ENCODE measurements at regions not wholly inside any gene's neighbourhood (a gene's known extent, or its start where the extent isn't known, plus 50 kb on each side); places are given as distances from the start of the nearest gene placed in this dataset.
"Not testable (repeated sequence)": the region's sequence is repeated elsewhere in the genome, so short reads cannot be mapped to it uniquely, and the experiment has no call there.

DNA sequence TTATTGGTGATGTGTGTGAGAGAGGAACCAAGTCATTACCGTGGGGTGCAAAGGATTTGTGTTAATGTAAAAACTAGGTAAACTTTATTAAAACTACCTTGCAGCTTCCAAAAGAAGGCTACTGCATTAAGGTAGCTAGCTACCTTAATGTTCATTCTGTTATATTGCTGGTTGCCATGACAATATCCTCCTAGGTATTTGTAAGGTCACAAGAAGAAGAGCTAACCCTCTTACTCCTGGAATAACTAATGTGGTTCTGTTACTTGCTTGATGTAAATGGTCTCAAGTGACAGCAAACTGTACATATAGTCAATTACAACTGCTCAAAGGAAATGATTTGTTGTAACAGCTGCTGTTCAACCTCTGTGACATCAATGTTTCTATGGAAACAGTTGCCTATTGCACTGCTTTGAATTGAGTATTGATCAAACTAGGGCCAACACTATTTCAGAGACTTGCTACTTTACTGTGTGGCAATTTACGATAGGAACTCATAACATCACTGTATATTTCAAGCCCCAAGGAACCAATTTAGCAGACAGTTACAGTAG is 319.8 kb upstream of the HNRNPA3 start:
- Mint-ChIP-seq H3K27me3 (peaks cover 5% of the 10 kb centered on the region), H3K9me3 (ENCODE audit: low read depth) (no peaks in the 10 kb centered on the region), H3K4me3 (no peak overlapping the region), H3K27ac (no peak overlapping the region), H3K36me3 (ENCODE audit: low read depth) (no peaks in the 10 kb centered on the region), H3K4me1 (no peaks in the 10 kb centered on the region)
- CTCF ChIA-PET: interaction anchor here (0.6 to 1.1 kb wide), 3 partner anchors 16 to 255 kb away, joined by 3 to 5 read pairs (median 3); no protein-coding TSS in a partner anchor
- intact Hi-C loops (cut with DNase I, micrococcal nuclease): no loop called here
- DNase-seq: no peak
- POLR2A ChIA-PET: no interaction called here
- ATAC-seq: no peak

DNA sequence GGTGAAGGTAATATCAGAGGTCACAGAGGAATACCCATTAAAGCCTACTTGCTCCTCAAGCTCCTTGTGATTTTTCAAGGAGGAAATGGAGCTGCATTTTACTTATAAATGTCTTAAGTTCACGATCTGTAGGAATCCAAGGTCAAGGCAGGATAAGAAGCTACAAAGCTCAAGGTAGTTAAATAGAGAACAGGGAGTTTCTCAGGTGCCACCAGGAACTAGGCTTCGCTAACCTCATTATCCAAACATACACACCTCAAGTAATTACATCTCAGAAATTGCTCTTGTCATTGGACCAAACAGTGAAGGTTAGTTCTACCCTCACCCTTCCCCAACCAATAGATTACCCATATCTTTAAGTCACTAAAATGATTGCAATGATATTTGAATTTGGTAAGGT is 317.4 kb upstream of the HNRNPA3 start:
- ATAC-seq: no peak
- H3K9me3 Mint-ChIP-seq (ENCODE audit: low read depth): no peaks in the 10 kb centered on the region
- no peak for DNase-seq
- no peak overlapping the region for H3K4me3 Mint-ChIP-seq
- no peaks in the 10 kb centered on the region for H3K4me1 Mint-ChIP-seq
- intact Hi-C loops (cut with DNase I, micrococcal nuclease): no loop called here
- peaks cover 3% of the 10 kb centered on the region for H3K27me3 Mint-ChIP-seq
- POLR2A ChIA-PET: no interaction called here
- no peak overlapping the region for H3K27ac Mint-ChIP-seq
- CTCF ChIA-PET: interaction anchor here (0.5 to 1.0 kb wide), 2 partner anchors 65 to 147 kb away, joined by 3 read pairs; no protein-coding TSS in a partner anchor
- H3K36me3 Mint-ChIP-seq (ENCODE audit: low read depth): no peaks in the 10 kb centered on the region

GRCh38 chr2:176902454-176902853 is 310.1 kb upstream of the HNRNPA3 start:
- ATAC-seq (no peak), DNase-seq (no peak)
- CTCF ChIA-PET: no interaction called here
- intact Hi-C loops (cut with DNase I, micrococcal nuclease): no loop called here
- H3K27ac Mint-ChIP-seq: no peak overlapping the region
- H3K4me1 Mint-ChIP-seq: no peaks in the 10 kb centered on the region
- peaks cover 3% of the 10 kb centered on the region for H3K27me3 Mint-ChIP-seq
- peaks cover 3% of the 10 kb centered on the region for H3K9me3 Mint-ChIP-seq (ENCODE audit: low read depth)
- POLR2A ChIA-PET: no interaction called here
- no peaks in the 10 kb centered on the region for H3K36me3 Mint-ChIP-seq (ENCODE audit: low read depth)
- no peak overlapping the region for H3K4me3 Mint-ChIP-seq

DNA sequence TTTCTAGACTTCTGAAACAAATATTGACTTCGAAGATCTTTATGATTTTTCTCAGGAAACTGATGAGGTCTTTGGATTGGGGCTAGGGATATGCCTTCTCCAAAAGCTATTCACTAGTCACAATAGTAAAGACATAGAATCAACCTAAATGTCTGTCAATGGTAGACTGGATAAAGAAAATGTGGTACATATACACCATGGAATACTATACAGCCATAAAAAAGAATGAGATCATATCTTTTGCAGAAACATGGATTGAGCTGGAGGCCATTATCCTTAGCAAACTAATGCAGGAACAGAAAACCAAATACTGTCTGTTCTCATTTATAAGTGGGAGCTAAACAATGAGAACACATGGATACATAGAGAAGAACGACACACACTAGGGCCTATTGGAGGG is 308.5 kb upstream of the HNRNPA3 start:
- intact Hi-C loops (cut with DNase I, micrococcal nuclease); H3K27me3 Mint-ChIP-seq; H3K36me3 Mint-ChIP-seq (ENCODE audit: low read depth); ATAC-seq; CTCF ChIA-PET; H3K4me1 Mint-ChIP-seq; H3K9me3 Mint-ChIP-seq (ENCODE audit: low read depth); H3K4me3 Mint-ChIP-seq; DNase-seq; POLR2A ChIA-PET; H3K27ac Mint-ChIP-seq: not testable (repeated sequence)

GRCh38 chr2:176907341-176907740 is 305.3 kb upstream of the HNRNPA3 start:
- ChIA-PET CTCF (interaction anchor here (1.3 kb wide), 2 partner anchors 10 to 241 kb away, joined by 3 to 5 read pairs; no protein-coding TSS in a partner anchor), POLR2A (no interaction called here)
- Mint-ChIP-seq H3K36me3 (ENCODE audit: low read depth) (no peaks in the 10 kb centered on the region), H3K4me1 (no peaks in the 10 kb centered on the region), H3K4me3 (no peak overlapping the region), H3K9me3 (ENCODE audit: low read depth) (peaks cover 3% of the 10 kb centered on the region), H3K27me3 (peaks cover 6% of the 10 kb centered on the region), H3K27ac (no peak overlapping the region)
- ATAC-seq: no peak
- intact Hi-C loops (cut with DNase I, micrococcal nuclease): no loop called here
- no peak for DNase-seq

- no peaks in the 10 kb centered on the region for H3K36me3 Mint-ChIP-seq (ENCODE audit: low read depth)
- H3K9me3 Mint-ChIP-seq (ENCODE audit: low read depth): no peaks in the 10 kb centered on the region
- no peaks in the 10 kb centered on the region for H3K4me1 Mint-ChIP-seq
- intact Hi-C loops (cut with DNase I, micrococcal nuclease): no loop called here
- POLR2A ChIA-PET: no interaction called here
- H3K27ac Mint-ChIP-seq: no peak overlapping the region
- ATAC-seq (no peak), DNase-seq (no peak)
- H3K27me3 Mint-ChIP-seq: peaks cover 4% of the 10 kb centered on the region
- CTCF ChIA-PET: interaction anchor here (1.1 to 1.4 kb wide), 2 partner anchors 9 to 106 kb away, joined by 4 to 6 read pairs; no protein-coding TSS in a partner anchor
- no peak overlapping the region for H3K4me3 Mint-ChIP-seq
These were observed 301.8 kb upstream of the HNRNPA3 start for GRCh38 chr2:176910828-176911227.

DNA sequence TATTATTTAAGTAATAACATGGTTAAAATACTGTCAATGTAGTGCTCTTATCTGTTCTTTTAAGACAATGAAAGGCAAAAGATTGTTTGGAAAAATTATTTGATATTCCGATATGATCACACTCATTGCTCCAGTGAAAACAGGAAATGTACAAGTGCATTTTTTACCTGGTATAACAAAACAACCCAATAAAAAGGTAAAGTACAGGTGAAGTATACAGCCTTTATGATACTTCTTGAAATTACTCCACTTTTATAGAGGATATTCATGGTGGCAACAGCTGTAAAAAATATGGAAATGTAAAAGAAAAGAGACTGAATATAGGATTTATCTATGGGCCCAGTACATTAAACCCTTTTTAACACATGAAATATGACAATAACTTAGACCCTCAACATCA is 298.6 kb upstream of the HNRNPA3 start:
- Mint-ChIP-seq H3K9me3 (ENCODE audit: low read depth) (no peaks in the 10 kb centered on the region), H3K4me3 (no peak overlapping the region), H3K27ac (no peak overlapping the region), H3K27me3 (peaks cover 2% of the 10 kb centered on the region), H3K4me1 (no peaks in the 10 kb centered on the region), H3K36me3 (ENCODE audit: low read depth) (no peaks in the 10 kb centered on the region)
- no peak for ATAC-seq
- ChIA-PET POLR2A (no interaction called here), CTCF (no interaction called here)
- intact Hi-C loops (cut with DNase I, micrococcal nuclease): no loop called here
- no peak for DNase-seq

- no peak for ATAC-seq
- Mint-ChIP-seq H3K4me3 (no peak overlapping the region), H3K36me3 (ENCODE audit: low read depth) (no peaks in the 10 kb centered on the region), H3K4me1 (no peaks in the 10 kb centered on the region), H3K9me3 (ENCODE audit: low read depth) (no peaks in the 10 kb centered on the region), H3K27me3 (peaks cover 2% of the 10 kb centered on the region), H3K27ac (no peak overlapping the region)
- intact Hi-C loops (cut with DNase I, micrococcal nuclease): no loop called here
- POLR2A ChIA-PET: no interaction called here
- DNase-seq: no peak
- CTCF ChIA-PET: interaction anchor here (1.0 kb wide), 1 partner anchor 48 kb away, joined by 3 read pairs; no protein-coding TSS in a partner anchor
These were observed 298.2 kb upstream of the HNRNPA3 start for GRCh38 chr2:176914371-176914770.

- H3K27me3 Mint-ChIP-seq; CTCF ChIA-PET; POLR2A ChIA-PET; ATAC-seq; H3K36me3 Mint-ChIP-seq (ENCODE audit: low read depth); H3K4me1 Mint-ChIP-seq; H3K9me3 Mint-ChIP-seq (ENCODE audit: low read depth); H3K27ac Mint-ChIP-seq; DNase-seq; intact Hi-C loops (cut with DNase I, micrococcal nuclease); H3K4me3 Mint-ChIP-seq: not testable (repeated sequence)
These were observed 290.0 kb upstream of the HNRNPA3 start for GRCh38 chr2:176922545-176922944.

DNA sequence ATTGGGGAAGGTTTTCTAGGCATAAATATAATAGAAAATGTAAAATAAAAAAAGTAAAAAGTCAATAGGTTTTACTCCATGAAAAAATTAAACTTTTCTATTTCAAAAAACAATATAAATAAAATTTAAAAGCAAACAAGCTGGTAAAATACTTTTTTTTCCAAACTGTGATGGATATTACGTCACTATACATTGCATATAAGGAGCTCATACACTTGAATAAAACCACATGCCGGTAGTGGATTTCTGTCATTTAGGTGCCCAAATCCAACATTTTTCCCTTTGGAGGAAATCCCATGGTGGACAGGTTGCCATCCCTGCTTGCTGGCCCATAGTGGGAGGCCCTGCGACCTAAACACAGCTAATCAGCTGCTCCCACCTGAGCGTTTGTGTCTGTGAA is 289.4 kb upstream of the HNRNPA3 start:
- H3K4me3 Mint-ChIP-seq: no peak overlapping the region
- no peak for ATAC-seq
- intact Hi-C loops (cut with DNase I, micrococcal nuclease): no loop called here
- DNase-seq: no peak
- no peak overlapping the region for H3K27ac Mint-ChIP-seq
- H3K9me3 Mint-ChIP-seq (ENCODE audit: low read depth): no peaks in the 10 kb centered on the region
- ChIA-PET POLR2A (no interaction called here), CTCF (no interaction called here)
- no peaks in the 10 kb centered on the region for H3K36me3 Mint-ChIP-seq (ENCODE audit: low read depth)
- no peaks in the 10 kb centered on the region for H3K4me1 Mint-ChIP-seq
- no peaks in the 10 kb centered on the region for H3K27me3 Mint-ChIP-seq

- no peak for ATAC-seq
- intact Hi-C loops (cut with DNase I, micrococcal nuclease): no loop called here
- no peaks in the 10 kb centered on the region for H3K9me3 Mint-ChIP-seq (ENCODE audit: low read depth)
- DNase-seq: no peak
- H3K4me3 Mint-ChIP-seq: no peak overlapping the region
- POLR2A ChIA-PET: no interaction called here
- CTCF ChIA-PET: no interaction called here
- no peaks in the 10 kb centered on the region for H3K4me1 Mint-ChIP-seq
- no peaks in the 10 kb centered on the region for H3K27me3 Mint-ChIP-seq
- no peaks in the 10 kb centered on the region for H3K36me3 Mint-ChIP-seq (ENCODE audit: low read depth)
- no peak overlapping the region for H3K27ac Mint-ChIP-seq
These were observed 287.6 kb upstream of the HNRNPA3 start for GRCh38 chr2:176924909-176925534.

- Mint-ChIP-seq H3K36me3 (ENCODE audit: low read depth) (no peaks in the 10 kb centered on the region), H3K4me1 (peaks cover 4% of the 10 kb centered on the region)
- CTCF ChIA-PET: interaction anchor here (0.7 kb wide), 1 partner anchor 206 kb away, joined by 3 read pairs; no protein-coding TSS in a partner anchor
These were observed 286.1 kb upstream of the HNRNPA3 start for GRCh38 chr2:176926453-176926852.

More at GRCh38 chr2:176926453-176926852, 286.1 kb upstream of the HNRNPA3 start:
- no peaks in the 10 kb centered on the region for H3K27me3 Mint-ChIP-seq
- no peak for ATAC-seq
- DNase-seq: no peak
- H3K27ac Mint-ChIP-seq: no peak overlapping the region
- intact Hi-C loops (cut with DNase I, micrococcal nuclease): no loop called here
- POLR2A ChIA-PET: no interaction called here
- H3K4me3 Mint-ChIP-seq: no peak overlapping the region
- no peaks in the 10 kb centered on the region for H3K9me3 Mint-ChIP-seq (ENCODE audit: low read depth)

All from activated CD4-positive, alpha-beta T cell treated with anti-CD3 and anti-CD28 coated beads for 36 hours (primary cell).